IPS DF 19.7 (cell line): ENCODE measurements at regions not wholly inside any gene's neighbourhood (a gene's known extent, or its start where the extent isn't known, plus 50 kb on each side); places are given as distances from the start of the nearest gene placed in this dataset.

Source experiments
- DNase-seq: peaks from one replicate; pipeline ENCODE4 v3.0.0-alpha.2; 2013; ENCODE audit warnings: low read depth, low spot score

DNA sequence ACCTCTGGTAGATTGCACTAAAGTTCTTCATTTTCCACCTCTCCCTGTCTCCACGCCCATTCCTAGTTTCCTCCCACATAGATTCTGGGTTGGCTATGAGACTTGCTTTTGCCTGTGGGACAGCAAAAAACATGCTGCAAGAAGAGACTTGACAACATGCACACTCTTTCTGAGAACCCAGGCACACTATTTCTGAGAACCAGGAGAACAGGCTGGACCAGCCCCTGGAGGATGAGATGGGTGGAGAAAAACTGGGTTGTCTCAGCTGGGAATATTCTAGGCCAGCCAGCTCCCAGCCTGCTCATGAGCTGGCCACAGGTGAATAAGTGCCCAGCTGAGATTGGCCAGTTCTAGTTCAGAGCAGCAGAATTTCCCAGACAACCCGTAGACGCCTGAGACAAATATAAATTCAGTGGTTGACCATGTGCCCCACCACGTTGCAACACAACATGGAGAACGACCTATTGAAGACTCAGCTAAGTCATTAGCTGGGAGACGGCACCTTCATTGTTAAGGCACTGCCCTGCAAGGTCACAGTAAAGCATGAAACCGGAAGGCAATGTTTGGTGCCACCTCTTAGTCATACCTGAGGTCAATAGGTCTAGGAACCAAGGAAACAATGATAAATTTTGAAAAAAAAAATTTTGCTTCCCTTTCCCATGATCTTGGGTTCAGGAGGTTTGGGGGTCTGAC is 92.7 kb upstream of the AKR1E2 start:
- DNase-seq = no peak

DNA sequence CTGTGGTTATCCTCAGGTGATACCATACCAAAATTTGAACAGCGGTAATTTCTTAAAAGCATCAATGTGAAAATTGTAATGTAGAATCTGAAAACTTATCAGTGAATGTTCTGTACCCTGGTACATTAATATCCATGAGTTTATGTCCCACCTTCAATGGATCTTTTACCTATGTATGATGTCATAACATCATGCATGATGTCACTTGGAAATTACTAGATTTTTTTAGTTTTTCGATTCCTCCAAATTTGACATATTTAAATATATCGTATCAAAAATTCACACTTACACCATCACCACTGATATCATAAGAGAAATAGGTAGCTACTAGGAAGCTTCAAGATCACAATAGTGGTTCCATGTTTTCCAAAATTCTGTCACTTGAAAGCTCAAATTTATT is 95.0 kb upstream of the AKR1E2 start:
- no peak for DNase-seq

DNA sequence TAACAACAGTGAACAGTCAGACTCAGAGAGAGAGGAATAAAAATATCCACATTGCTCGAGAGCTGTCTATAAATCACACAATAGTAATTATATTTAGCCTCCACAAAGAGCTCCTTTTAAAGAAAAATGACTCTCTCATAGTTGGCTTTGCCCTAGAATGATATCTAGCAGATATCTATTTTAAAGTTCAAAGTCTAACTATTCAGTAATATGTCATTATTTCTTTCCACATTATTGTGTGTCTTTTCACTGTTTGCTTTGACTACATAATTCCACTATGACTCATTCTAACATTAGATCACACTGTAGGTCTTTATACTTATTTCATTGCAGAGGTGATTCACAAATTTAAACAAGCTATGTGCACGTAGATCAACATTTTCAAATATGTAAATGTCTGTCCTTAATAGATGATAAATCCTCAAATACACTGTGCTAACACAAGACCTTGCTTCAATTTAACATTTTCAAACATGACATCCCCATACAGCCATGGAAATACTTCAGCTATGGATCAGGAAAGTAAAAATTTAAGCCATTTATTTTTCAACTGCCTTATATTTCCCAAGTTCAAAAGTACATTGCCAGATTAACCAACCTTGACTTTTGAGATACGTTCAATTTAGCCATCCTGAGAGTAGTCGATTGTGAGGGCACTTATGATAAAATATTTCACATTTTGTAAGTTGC is 99.9 kb upstream of the AKR1E2 start:
- DNase-seq = no peak

DNA sequence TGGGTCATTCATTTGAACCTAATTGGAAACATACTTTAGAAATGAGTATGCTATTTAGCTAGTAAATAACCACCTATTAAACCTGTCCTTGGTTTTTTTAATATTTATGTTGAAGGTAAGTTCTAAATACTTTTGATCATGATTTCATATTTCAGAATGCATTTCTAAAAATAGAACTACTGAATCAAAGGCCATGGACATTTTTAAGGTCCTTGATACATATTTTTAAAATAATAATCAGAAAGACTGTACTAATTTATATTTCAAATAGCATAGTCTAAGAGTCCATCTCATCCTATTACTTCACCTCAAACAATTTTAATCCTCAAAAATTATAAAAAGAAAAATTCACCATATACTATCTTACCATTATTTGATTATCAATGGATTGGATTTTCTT is 102.1 kb upstream of the AKR1E2 start:
- DNase-seq = no peak

DNA sequence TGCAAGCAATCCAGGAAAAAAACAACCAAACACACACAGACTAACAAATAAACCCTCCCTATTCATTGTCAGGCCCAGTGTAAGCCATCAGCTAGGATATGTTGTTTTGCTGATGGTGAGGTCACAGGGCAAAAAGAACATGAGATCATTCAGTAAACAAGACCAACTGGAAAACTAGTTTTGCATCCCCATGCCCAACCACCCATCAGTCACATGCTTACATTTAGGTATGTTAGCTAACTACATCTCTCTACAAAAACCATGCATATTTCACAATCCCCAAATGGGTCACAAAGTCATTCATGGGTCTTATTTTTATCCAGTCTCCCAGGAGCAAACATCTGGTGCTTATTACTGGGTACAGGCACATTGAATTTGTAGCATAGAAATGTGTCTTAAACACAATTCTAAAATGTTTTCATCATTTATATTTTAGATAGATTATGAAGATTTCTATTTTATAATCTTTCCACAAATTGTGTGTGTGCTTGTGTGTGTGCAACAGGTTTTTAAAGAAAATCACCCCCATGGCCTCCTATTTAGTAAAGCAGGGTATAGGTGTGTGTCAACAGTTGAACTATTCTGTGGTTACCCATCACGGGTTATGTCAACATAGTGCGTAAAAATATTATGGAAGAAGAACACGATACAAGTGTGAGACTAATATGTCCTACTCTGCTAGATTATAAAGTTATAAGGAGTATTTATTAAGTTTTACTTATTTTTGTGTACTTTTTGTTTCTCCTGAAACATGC is 103.8 kb upstream of the AKR1E2 start:
- no peak for DNase-seq

DNA sequence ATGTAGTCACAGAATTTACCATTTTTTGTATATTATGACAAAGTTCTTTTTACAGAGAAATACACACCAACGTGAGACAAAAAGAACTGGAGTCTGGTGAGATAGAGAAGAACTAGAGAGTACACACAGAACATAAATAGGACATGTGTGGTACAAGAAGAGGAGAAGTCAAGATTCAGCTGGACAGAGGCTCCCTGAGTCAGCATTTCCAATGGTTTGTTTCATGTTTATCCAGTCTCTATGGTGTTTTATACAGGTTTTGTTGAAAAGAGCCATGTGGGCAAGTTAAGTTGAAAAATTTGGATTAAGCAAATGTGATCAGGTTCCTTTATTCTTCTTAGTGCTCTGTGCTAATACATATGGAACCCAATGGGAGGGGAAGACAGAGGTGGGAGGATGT is 105.5 kb upstream of the AKR1E2 start:
- no peak for DNase-seq

DNA sequence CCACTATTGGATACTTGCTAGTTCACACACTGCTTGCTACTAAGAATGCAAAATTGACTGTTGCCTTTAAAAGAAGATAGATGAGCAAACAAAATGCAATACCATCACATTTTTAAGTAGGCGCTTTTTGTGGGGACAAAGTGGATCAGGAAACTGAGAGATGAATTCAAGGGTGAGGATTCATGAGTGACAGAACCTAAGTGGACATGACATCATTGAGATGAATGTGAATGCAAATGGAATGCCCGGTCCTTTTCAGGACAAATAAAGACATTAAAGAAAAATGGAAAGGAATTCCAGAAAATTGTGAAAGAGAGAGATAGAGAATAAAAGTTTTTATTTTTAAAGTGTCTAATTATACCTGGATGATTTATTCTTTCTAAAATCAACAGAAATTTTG is 106.3 kb upstream of the AKR1E2 start:
- no peak for DNase-seq

DNA sequence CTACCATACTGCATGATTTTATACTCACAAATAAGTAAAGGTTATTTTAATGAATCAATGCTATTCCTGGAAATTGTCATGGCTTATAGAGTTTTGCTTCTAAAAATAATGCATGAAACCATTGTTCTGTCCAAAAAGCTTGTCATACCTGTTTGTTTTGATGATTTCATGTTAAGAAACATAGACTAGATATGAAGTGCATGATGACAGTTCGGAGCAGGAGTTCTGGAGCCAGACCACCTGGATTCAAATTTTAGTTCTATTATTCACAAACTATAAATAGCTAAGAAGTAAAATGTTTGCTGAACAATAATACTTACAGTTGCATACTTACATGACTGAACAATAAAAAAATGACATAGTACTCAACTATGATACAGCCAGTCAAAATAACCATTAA is 107.0 kb upstream of the AKR1E2 start:
- DNase-seq = no peak

DNA sequence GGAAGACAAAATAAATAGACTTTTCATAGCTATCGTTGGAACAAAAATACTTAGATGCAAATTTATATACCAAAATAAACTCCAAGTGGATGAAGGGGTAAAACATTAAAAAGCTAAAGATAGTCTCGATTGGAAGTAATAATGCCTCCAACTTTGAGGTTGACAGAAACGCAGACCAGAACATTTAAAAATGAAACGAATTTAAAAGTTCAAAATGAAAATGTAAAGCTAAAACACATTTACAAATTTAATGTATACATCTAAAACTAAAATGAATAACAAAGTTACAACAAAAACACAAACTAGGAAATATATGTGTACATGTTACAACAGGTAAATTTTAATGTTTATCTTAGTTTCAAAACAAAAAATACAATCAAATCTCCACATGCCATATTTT is 107.5 kb upstream of the AKR1E2 start:
- no peak for DNase-seq

DNA sequence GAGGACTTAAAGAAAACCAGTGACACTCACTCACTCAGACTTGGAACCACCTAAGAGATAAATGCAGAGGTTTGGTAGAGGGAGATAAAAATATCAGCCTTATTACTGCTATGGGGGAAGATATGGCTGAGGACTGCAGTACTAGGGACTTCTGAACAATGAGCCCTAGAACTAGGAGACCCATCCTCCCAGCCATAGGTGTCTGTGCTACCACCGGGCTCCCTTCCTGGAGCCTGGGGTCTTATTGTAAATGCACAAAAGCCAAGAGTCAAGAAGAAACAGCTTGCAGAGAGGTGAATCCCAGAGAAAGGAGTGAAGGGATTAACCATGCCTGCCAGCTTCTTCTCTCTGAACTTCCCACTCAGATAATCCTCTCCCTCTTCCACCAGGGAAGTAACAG is 108.3 kb upstream of the AKR1E2 start:
- no peak for DNase-seq

DNA sequence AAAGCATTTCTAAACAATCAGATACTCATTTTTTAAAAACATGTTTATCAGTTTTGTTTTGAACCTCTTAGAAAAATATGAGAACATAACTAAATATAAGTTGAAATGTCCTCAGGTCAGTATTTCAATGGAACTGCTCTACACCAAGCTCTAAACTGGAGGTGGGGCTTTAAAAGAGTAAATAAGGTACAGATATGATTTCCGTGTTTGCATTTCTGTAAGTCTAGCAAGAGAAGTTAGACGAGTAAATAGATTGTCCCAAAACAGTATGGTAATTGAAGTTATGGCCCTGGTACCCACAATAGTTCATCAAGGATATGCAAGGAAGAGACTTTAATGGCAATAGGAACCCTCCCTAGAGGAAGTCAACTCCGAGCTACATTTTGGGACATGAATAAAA is 115.1 kb upstream of the AKR1E2 start:
- no peak for DNase-seq

DNA sequence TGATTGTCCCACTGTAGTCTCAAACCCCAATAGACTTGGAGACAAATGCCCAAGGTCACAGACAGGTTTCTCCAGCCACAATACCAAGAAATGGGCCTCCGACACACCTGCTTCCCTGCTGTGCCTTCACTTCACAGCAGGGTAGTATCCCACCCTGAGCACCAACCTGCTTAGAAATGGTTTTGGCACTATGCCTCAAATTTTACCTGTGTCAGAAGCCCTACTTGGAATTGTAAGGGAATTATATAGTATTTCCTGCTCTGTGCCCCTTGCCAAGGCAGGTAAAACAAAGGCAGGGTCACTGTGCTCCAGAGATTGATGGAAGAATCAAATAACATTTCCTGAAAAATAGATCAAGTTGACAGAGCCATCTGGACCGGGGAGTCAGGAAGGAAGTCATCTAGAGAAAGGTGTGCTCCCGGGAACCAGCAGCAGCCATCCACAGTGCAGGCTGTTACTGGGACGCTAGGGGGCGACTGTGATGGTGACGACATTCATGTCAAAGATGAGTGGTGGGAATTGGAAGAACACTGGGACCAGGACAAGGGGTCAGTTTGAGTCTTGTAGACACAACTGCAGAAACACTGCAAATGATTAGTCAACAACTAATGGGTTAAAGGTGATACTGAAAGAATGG is 117.8 kb upstream of the AKR1E2 start:
- no peak for DNase-seq

DNA sequence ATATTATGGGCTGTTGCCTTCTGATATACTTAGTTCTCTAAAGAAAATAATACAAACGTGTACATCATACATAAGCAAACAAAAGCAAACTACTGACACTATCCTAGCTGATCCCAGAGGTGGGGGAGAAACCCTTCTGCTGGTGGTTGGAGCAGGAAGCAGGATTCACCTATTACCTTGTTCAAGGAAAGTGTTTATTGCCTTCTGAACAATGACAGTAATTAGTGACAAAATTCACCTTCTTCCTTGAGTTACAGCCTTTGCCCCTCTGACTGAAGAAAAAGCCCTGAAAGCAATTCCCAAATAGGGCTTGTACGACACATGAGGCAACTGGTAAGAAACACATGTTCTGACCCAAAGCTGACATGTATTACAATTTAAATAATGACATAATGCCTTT is 118.8 kb upstream of the AKR1E2 start:
- DNase-seq = no peak

DNA sequence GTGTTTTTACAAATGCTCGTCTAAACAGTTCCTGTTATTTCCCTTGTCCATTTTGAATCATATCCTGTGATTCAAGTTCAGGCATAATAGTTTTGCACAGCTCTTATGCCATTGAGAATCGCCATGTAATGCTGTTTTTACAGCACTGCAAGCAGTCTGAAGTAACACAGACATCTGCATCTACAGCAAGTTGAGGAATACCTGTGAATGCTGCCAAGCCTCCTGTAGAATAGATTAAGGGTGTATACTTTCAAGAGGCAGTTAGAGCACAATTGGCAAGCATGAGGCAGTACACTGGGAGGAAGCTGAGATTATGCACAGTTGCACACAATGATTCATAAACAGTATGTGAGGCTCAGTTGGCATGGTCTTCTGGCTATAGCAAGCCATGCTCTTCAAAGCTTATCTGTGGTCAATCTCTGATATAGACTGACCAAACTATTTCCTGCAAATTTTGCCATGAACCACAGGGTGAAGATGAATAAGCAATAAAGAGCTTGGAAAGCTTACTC is 121.9 kb upstream of the AKR1E2 start:
- no peak for DNase-seq

DNA sequence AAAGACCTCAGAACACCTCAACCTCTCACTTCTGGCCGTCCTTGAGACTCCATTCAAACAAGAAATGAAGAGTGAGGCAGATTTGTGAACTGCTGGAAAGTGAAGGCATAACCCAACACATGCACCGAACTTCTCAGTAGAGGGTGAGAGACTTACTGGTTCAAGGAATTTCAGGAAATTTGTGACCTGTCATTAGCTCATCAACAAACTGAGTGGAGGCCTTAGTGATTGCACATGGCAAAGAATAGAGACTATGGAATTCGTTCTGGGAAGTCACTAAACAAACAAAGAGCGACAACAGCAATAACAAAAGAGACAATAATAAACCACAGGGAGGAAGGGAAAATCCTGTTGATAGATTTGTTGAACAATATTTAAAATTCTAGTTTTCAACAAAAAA is 125.0 kb upstream of the AKR1E2 start:
- DNase-seq = no peak

DNA sequence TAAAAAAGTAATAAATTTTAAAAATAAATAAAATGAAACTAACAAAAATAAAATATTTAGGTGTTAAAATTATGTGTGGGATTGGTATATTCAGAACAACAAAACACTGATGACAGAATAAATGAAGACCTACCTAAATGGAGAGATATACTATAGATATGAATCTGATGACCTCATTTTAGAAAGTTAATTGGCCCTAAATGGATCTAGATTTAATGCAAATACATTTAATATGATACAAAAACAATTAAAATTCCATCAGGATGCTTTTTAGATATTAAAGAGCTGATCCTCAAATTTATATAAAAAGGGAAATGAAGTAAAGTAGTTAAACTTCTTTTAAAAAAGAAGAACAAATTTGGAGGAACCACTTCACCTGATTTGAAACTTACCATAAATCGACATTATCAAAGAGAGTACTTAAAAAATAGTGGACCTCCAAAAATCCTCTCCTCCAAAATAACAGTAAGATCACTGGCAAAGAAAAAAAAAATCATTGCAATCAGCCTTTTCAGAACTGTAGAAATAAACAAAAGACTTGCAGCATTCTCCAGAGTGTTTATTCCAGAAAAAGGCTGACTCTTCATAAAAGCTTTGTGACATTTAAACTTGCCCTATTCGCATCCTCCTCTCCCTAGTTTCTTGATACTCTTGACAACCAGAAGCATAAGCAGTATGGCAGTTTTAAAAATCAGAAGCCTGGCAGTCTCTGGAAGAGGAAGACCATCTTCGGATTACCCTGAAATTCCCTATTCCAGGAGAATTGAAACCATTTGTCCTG is 125.9 kb upstream of the AKR1E2 start:
- DNase-seq = no peak

DNA sequence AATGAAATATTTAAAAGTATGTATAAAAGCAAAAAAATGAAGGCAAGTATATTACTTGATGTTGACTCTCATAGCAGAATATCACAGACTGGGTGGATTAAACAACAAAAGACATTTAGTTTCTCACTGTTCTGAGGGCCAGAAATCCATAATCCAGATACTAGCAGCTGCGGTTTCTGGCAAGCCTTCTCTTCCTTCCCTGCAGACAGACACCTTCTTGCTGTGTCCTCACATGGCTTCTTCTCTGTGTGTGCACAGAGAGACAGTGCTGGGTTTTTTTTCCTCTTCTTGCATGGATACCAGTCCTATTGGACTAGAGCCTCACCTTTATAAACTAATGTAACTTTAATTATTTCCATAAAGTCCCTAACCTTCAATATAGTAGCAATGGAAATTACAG is 127.9 kb upstream of the AKR1E2 start:
- no peak for DNase-seq

DNA sequence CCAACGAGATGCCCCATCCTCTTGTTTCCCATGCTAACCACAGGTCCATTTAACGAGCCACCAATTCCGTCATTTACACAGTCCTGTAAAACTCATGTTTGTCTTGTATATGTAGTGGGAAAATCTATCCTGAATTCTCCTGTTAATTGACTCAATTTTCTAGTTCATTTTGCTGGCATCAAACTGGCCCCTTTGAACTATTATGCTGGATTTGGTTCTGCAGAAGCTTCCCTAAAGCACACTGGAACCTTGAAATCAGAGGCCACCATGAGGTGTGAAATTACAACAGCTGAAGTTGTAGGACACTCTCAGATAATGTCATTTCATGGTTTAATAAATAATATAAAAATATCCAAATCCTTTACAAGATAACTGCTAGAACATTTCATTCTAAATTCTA is 129.8 kb upstream of the AKR1E2 start:
- no peak for DNase-seq

DNA sequence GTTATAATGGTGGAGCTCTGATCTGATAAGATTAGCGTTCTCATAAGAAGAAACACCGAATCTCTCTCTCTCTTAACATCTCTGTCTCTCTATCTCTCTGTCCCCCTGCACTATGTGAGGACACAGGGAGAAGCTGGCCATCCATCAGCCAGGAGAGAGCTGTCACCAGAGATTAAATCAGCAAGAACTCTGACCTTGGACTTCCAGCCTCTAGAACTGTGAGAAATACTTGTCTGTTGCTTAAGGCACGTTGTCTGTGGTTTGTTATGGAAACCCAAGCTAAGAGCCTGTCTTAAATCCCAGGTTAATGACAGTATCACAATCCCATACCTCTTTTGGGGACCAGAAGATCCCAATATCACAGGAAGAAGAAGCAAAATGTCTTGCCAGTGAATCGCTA is 132.0 kb upstream of the AKR1E2 start:
- DNase-seq = no peak

DNA sequence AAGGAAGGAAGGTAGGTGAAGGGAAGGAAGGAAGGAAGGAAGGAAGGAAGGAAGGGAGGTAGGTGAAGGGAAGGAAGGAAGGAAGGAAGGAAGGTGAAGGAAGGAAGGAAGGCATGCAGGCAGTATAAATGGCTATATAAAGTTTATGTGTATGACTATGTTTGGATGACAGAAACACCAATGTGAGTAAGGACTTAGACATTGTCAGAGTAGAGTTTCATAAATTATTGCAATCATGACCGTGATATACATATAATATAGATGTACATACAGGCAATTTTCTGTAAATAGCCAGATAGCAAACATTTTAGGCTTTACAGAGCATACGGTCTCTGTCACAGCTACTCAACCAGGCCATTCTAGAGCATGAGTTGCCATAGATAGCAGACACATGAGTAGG is 133.8 kb upstream of the AKR1E2 start:
- DNase-seq = no peak

DNA sequence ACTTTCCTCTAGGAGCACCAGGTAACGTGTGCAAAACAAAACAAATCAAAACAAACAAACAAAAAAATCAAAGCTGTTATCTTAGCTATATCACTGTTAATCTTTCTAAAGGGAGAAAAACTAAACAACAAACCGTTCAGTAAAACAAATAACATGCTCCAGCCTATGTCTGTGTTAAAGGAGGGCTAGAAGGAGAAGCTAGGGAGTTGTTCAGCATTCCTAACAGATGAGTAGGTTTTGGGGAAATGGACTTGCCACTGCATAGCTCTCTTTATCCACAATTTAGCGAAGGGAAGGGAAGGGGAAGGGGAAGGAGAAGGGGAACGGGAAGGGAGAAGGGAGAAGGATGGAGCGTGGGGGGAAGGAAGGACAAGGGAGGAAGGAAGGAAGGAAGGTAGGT is 134.2 kb upstream of the AKR1E2 start:
- DNase-seq = no peak

DNA sequence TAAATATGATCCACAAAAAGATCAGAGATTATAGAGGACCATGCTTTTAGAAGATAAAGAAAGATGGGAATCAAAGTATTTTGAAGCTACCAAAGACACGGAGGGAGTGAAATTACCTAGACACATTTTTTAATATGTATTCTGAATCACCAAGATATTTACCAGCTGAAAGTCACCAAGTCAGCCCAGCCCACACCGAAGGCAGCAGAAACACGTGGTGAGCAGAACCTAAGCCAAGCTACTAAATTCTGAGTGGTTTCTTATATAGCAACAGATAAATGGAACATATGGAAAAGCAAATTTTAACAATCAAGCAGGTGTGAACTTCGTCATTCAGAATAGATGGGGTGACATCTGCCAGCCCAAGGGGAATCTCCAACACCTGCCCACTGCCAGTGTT is 134.7 kb upstream of the AKR1E2 start:
- DNase-seq = no peak
